ENCODE measurements at regions not wholly inside any gene's neighbourhood (a gene's known extent, or its start where the extent isn't known, plus 50 kb on each side); places are given as distances from the start of the nearest gene placed in this dataset.

DNA sequence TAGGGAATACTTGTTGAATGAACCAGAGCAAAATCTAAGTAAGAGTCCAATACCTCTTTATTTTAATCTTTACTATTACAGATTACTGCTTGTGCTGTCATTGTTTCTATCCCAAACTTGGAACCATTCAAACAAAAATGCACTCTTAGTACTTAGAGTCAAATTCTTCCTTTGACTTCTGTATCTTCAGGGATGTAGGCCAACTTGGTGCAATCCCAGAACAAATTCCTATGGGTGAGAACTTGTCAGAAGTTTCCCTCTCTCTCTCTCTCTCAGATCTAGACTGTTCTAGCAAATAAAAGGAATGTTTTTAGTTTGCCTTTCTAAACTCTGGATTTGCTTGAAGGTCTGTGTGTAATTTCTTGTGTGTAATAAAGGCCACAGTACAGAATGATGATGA is 329.0 kb upstream of the TMTC4 start:
- Mint-ChIP-seq H3K4me1 (ENCODE audit: low read depth) (no peaks in the 10 kb centered on the region), H3K27ac (no peak overlapping the region), H3K4me3 (no peak overlapping the region), H3K36me3 (ENCODE audit: low read depth) (no peaks in the 10 kb centered on the region), H3K27me3 (peaks cover 3% of the 10 kb centered on the region), H3K9me3 (no peaks in the 10 kb centered on the region)
- TF ChIP-seq, protein P1, sequence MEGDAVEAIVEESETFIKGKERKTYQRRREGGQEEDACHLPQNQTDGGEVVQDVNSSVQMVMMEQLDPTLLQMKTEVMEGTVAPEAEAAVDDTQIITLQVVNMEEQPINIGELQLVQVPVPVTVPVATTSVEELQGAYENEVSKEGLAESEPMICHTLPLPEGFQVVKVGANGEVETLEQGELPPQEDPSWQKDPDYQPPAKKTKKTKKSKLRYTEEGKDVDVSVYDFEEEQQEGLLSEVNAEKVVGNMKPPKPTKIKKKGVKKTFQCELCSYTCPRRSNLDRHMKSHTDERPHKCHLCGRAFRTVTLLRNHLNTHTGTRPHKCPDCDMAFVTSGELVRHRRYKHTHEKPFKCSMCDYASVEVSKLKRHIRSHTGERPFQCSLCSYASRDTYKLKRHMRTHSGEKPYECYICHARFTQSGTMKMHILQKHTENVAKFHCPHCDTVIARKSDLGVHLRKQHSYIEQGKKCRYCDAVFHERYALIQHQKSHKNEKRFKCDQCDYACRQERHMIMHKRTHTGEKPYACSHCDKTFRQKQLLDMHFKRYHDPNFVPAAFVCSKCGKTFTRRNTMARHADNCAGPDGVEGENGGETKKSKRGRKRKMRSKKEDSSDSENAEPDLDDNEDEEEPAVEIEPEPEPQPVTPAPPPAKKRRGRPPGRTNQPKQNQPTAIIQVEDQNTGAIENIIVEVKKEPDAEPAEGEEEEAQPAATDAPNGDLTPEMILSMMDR (IDR thresholded peaks at IDR 0.05): no peak
- ChIA-PET POLR2A (no interaction called here), CTCF (no interaction called here)
- no peak for DNase-seq
- ATAC-seq: no peak
- intact Hi-C loops (cut with micrococcal nuclease): no loop called here

DNA sequence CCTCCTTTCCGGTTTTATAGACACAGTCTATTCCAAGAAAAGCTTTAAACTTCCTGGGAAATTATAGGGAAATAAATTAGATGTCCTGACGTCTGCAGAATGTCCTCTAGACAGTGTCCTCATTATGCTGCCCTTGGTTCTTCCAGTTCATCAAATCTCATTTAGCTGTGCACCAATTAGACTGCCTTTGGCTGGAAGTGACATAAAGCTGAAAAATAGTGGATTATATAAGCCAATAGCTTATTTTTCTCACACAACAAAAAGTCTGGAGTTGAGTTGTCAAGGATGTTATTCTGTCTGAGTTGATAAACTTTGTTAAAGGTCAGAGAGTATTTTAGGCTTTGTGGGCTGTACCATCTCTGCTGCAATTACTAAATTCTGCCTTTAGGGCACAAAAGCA is 314.8 kb upstream of the TMTC4 start:
- ChIA-PET CTCF (interaction anchor here (0.9 kb wide), 1 partner anchor 138 kb away, joined by 3 read pairs; no protein-coding TSS in a partner anchor), POLR2A (no interaction called here)
- no peaks in the 10 kb centered on the region for H3K36me3 Mint-ChIP-seq (ENCODE audit: low read depth)
- intact Hi-C loops (cut with micrococcal nuclease): no loop called here
- H3K27ac Mint-ChIP-seq: no peak overlapping the region
- DNase-seq (no peak), ATAC-seq (no peak)
- TF ChIP-seq, protein P1 (IDR thresholded peaks at IDR 0.05): no peak
- H3K9me3 Mint-ChIP-seq: no peaks in the 10 kb centered on the region
- no peak overlapping the region for H3K4me3 Mint-ChIP-seq
- peaks cover 6% of the 10 kb centered on the region for H3K27me3 Mint-ChIP-seq
- no peaks in the 10 kb centered on the region for H3K4me1 Mint-ChIP-seq (ENCODE audit: low read depth)

DNA sequence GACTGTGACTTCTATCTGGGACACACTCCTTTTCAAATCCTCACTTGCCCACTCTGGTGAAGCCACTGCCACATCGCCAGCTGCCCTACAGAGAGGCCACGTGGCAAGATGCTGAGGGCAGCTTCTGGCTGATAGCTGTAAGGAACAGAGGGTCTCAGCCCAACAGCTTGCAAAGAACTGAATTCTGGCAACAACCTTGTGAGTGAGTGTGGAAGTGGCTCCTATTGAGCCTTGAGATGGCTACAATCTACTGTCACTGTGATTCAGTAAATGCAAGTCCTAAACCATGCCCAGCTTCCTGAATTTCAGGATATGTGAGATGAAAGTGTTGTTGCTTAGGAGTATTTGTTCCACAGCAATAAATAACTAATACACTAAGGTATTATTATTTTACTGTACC is 314.3 kb upstream of the TMTC4 start:
- no peaks in the 10 kb centered on the region for H3K9me3 Mint-ChIP-seq
- POLR2A ChIA-PET: no interaction called here
- TF ChIP-seq, protein P1 (IDR thresholded peaks at IDR 0.05): no peak

DNA sequence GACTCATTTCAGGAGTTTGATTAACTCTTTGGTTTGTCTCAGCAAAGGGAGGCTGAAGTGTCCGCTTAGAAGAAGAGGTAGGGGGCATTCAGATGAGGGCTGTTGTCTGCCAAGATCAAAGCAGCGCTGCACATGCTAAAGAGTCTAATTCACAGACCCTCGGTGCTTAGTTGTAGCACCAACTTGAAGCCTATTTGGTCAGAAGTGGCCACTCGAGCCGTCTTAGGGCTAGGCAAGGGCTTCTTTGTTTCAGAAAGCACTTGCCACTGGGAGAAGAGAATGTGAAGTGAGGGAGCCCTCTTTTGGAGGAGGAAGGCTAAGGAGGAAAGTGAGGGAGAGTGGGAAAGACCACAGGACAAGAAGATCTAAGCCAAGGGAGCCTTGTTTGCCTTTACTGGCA is 313.4 kb upstream of the TMTC4 start:
- DNase-seq (no peak), ATAC-seq (no peak)
- Mint-ChIP-seq H3K27ac (no peak overlapping the region), H3K4me1 (ENCODE audit: low read depth) (no peaks in the 10 kb centered on the region), H3K9me3 (no peaks in the 10 kb centered on the region), H3K27me3 (peaks cover 7% of the 10 kb centered on the region), H3K36me3 (ENCODE audit: low read depth) (no peaks in the 10 kb centered on the region), H3K4me3 (no peak overlapping the region)
- POLR2A ChIA-PET: interaction anchor here (0.6 kb wide), 1 partner anchor 34 kb away, joined by 3 read pairs; no protein-coding TSS in a partner anchor
- TF ChIP-seq, protein P1 (IDR thresholded peaks at IDR 0.05): no peak
- CTCF ChIA-PET: no interaction called here
- intact Hi-C loops (cut with micrococcal nuclease): no loop called here

More for the DNA sequence above, 314.3 kb upstream of the TMTC4 start:
- H3K27ac Mint-ChIP-seq: no peak overlapping the region
- CTCF ChIA-PET: interaction anchor here (0.9 kb wide), 1 partner anchor 139 kb away, joined by 3 read pairs; no protein-coding TSS in a partner anchor
- DNase-seq (no peak), ATAC-seq (no peak)
- H3K4me1 Mint-ChIP-seq (ENCODE audit: low read depth): no peaks in the 10 kb centered on the region
- intact Hi-C loops (cut with micrococcal nuclease): no loop called here
- H3K36me3 Mint-ChIP-seq (ENCODE audit: low read depth): no peaks in the 10 kb centered on the region
- peaks cover 6% of the 10 kb centered on the region for H3K27me3 Mint-ChIP-seq
- no peak overlapping the region for H3K4me3 Mint-ChIP-seq

DNA sequence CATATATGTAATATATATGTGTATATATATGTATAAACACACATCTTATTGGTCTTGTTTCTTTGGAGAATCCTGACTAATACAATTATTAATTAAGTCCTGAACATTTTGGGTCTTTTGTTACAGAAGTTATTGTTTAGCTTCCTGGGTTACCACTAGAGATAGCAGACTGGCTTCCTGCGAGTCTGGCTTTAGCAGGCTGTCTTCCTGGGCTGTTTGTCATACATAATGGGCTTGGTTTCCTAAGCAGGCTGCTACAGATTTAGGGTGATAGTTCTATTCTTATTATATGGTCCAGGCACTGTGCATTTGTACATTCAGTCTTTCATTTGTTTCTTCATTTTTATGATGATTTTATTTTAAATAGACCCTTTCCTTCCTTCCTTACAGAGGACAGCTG is 312.0 kb upstream of the TMTC4 start:
- no peak for ATAC-seq
- POLR2A ChIA-PET: no interaction called here
- peaks cover 9% of the 10 kb centered on the region for H3K27me3 Mint-ChIP-seq
- no peaks in the 10 kb centered on the region for H3K4me1 Mint-ChIP-seq (ENCODE audit: low read depth)
- intact Hi-C loops (cut with micrococcal nuclease): no loop called here
- no peaks in the 10 kb centered on the region for H3K9me3 Mint-ChIP-seq
- no peak overlapping the region for H3K4me3 Mint-ChIP-seq
- TF ChIP-seq, protein P1 (IDR thresholded peaks at IDR 0.05): no peak
- no peaks in the 10 kb centered on the region for H3K36me3 Mint-ChIP-seq (ENCODE audit: low read depth)
- CTCF ChIA-PET: no interaction called here
- H3K27ac Mint-ChIP-seq: no peak overlapping the region
- DNase-seq: no peak

Measured in activated CD8-positive, alpha-beta T cell treated with anti-CD3 and anti-CD28 coated beads for 36 hours (primary cell).